GM21515 (cell line): ENCODE measurements at regions not wholly inside any gene's neighbourhood (a gene's known extent, or its start where the extent isn't known, plus 50 kb on each side); places are given as distances from the start of the nearest gene placed in this dataset.

Experiments used
- ATAC-seq: cut with Tn5 transposase; IDR thresholded peaks from one replicate; pipeline ENCODE4 v1.9.1; 2021; ENCODE audit not compliant: unreplicated experiment

GRCh38 chr10:125460326-125460725, 222.6 kb downstream of the TEX36 start:
- ATAC-seq = no peak

GRCh38 chr10:125457406-125457805, 225.6 kb downstream of the TEX36 start:
- no peak for ATAC-seq

- no peak for ATAC-seq
Measured at GRCh38 chr10:125455855-125456254, 227.1 kb downstream of the TEX36 start.

- no peak for ATAC-seq
Measured at GRCh38 chr10:125455431-125455830, 227.5 kb downstream of the TEX36 start.

- ATAC-seq = no peak
Measured at GRCh38 chr10:125451319-125451718, 231.6 kb downstream of the TEX36 start.

- ATAC-seq = no peak
Measured at GRCh38 chr10:125450218-125450617, 232.7 kb downstream of the TEX36 start.

GRCh38 chr10:125449571-125449970, 233.4 kb downstream of the TEX36 start:
- no peak for ATAC-seq

GRCh38 chr10:125448596-125448995, 234.4 kb downstream of the TEX36 start:
- no peak for ATAC-seq

GRCh38 chr10:125444790-125445189, 238.2 kb downstream of the TEX36 start:
- no peak for ATAC-seq

GRCh38 chr10:125442856-125443540, 240.0 kb downstream of the TEX36 start:
- ATAC-seq = no peak

GRCh38 chr10:125441151-125441550, 241.8 kb downstream of the TEX36 start:
- ATAC-seq = no peak

GRCh38 chr10:125431149-125431548, 251.8 kb downstream of the TEX36 start:
- ATAC-seq = no peak

GRCh38 chr10:125428054-125428453, 254.9 kb downstream of the TEX36 start:
- ATAC-seq = no peak

- ATAC-seq = no peak
Measured at GRCh38 chr10:125424191-125424847, 258.6 kb downstream of the TEX36 start.

- ATAC-seq = no peak
Measured at GRCh38 chr10:125423569-125423968, 259.4 kb downstream of the TEX36 start.

GRCh38 chr10:125419831-125420230, 259.5 kb upstream of the CTBP2 start:
- no peak for ATAC-seq

GRCh38 chr10:125419146-125419545, 258.8 kb upstream of the CTBP2 start:
- ATAC-seq = no peak

GRCh38 chr10:125417605-125418004, 257.2 kb upstream of the CTBP2 start:
- ATAC-seq = no peak

GRCh38 chr10:125415964-125416363, 255.6 kb upstream of the CTBP2 start:
- no peak for ATAC-seq

GRCh38 chr10:125415006-125415633, 254.8 kb upstream of the CTBP2 start:
- ATAC-seq = no peak

- no peak for ATAC-seq
Measured at GRCh38 chr10:125411724-125412123, 251.4 kb upstream of the CTBP2 start.

- ATAC-seq = no peak
Measured at GRCh38 chr10:125409756-125410155, 249.4 kb upstream of the CTBP2 start.
